NOMO-1 (cell line): ENCODE measurements at regions not wholly inside any gene's neighbourhood (a gene's known extent, or its start where the extent isn't known, plus 50 kb on each side); places are given as distances from the start of the nearest gene placed in this dataset.
"Not testable (repeated sequence)": the region's sequence is repeated elsewhere in the genome, so short reads cannot be mapped to it uniquely, and the experiment has no call there.

Experiments
- DNase-seq, 2 experiments: peaks; one replicate each; lab custom pipeline; 2025; ENCODE audit not compliant: unreplicated experiment in 2 of 2; lab: John Stamatoyannopoulos, UW

DNA sequence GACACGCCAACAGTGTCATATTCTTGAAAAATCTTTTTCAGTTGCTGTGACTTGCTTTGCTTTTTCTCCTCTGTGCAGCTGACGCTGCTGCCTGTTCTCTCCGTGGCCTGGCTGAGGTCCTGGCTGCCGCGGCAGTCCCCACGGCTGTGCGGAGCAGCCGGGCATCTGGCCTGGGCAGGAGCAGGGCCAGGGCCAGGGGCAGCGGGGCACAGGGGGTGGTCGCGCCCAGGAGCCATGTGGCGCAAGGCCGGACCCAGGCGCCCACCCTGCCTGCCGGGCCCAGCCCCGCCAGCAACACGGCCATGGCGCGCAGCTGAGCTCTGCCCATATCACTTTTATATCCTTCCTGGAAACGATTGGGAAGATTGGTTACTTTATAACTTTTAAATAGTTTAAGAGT lies 109.4 kb upstream of the ACBD5 start:
- no peak for DNase-seq

DNA sequence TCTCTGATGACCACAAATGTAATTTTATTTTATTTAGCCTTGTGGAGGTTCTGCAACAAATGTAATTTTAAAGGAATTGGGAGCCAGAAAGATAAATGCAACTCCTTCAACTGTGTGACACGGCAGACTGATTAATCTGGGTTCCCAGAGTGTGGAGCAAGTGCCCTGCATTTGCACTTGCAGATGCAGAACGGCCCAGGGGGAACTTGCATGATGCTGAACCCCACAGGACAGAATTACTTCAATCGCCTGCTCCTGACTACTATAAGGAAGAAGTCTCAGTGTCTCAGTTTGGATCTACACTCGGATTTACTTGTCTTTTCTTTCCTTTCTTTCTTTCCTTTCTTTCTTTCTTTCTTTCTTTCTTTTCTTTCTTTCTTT lies 107.2 kb upstream of the ACBD5 start:
- peak in 1 of 2 experiments; percentile 51 for DNase-seq

- peak; percentile 37 to 49 for DNase-seq
Measured at GRCh38 chr10:27345455-27345920, 104.9 kb upstream of the ACBD5 start.

DNA sequence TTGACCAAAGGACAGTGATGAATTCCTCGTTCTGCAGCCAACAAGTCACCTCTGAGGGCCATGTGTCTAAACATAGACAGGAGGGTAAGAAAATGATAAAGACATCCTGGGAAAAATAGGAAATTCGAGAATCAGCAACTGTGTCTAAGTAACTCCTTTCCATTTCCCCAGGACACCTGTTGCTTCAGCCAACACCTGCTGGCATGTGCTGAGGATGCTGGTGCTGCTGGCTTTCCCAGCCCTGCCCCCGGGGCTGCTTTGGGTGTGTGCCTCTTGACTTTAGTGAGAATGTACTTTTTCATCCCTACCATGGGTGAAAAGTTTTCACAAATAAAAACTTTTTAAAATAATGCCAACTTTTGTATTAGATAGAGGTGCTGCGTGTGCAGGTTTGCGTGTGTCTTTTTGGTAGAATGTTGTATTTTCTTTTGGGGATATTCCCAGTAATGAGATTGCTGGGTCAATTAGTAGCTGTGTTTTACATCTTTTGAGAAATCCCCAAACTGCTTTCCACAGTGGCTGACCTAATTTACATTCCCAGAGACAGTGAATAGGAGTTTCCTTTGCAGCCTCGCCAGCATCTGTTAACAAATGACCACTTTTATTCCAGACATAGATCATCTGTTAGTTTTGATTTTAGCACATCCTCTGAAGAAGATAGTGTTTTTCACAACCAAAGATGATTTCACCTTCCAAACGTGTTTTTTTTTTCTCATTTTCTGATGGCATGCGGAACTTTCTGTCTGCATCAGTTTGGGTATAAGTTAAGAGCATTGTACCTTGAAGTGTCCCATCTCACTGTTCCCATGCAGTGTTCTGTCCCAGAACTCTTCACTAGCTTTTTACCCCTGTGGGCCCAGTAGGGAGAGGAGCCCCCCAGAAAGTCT lies 104.2 kb upstream of the ACBD5 start:
- DNase-seq: no peak

DNA sequence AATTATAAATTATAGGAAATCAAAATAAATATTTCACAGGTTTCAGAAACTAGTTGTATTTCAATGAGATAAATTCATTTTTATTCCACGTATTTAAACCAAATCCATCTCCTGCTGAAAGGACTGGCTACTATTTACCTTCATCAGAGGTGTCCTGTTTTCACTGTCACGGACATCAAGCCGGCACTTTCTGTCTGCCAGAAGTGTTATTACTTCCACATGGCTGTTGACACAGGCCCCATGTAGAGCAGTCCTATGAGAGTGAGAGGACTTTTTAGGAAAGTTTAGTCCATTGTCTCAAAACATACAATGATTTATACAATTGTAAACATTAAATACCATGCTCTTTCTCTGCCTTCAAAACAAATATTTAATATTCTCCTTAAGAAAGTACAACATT lies 100.4 kb upstream of the ACBD5 start:
- no peak for DNase-seq

- not testable (repeated sequence) for DNase-seq
Measured at GRCh38 chr10:27335246-27335645, 94.6 kb upstream of the ACBD5 start.

DNA sequence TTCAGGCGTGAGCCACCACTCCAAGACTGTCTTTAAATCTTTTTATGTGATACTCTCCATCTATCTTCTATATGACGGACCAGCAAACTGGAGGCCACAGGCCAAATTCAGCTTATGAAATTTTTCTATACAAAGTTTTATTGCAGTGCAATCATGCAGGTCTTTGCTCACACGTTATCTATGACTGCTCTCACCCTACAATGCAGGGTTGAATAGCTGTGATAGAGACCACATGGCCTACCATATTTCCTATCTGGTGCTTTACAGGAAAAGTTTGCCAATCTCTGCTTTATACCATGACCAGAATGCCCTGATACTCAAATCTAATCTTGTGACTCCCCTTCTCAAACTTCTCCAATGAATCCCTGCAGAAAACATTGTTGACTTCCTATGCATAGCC lies 89.5 kb upstream of the ACBD5 start:
- DNase-seq: no peak

- DNase-seq: no peak
Measured at GRCh38 chr10:27328946-27329345, 88.3 kb upstream of the ACBD5 start.

DNA sequence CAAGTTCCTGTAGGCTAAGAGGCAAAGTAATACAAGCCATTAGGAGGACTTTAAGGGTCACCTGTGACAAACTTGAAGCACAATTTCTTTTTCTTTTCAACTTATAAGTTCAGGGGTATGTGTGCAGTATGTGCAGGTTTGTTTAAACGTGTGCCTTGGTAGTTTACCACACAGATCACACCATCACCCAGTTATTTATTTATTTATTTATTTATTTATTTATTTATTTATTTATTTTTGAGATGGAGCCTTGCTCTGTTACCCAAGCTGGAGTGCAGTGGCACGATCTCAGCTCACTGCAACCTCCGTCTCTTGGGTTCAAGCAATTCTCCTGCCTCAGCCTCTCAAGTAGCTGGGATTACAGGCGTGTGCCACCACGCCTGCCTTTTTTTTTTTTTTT lies 86.2 kb upstream of the ACBD5 start:
- not testable (repeated sequence) for DNase-seq

DNA sequence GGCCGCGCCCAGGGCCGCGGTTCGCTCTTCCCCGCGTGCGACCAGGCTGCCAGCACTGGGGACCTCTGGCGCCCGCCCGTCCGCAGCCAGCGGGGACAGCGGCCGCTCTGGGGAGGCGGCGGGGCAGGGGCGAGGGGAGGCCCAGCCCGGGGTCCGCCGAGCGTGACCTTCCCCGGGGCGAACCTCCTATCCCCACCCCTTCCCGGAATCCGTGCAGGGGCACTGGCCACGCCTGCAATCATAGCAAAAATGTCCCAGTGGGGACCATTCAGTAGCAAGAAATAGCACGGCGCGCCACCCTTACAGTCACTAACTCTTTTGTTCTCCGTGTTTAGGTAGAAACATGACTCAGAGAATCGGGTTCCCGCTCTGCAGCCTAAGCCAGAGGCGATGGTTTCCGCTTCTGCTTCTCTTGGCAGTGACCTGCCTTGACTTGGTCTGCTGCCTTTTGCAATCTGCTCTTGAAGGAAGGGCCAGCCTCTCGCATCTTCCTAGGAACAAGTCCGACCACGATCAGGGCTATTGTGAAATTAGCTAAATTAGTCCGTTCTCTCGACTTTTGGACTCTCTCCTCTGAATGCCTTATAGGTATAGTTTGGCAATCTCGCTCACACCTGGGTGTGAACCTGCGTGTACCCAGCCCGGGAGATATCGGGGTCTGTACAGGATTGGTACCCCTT lies 79.3 kb upstream of the ACBD5 start:
- DNase-seq: peak; percentile 88 to 99

- not testable (repeated sequence) for DNase-seq
Measured at GRCh38 chr10:27319139-27319538, 78.5 kb upstream of the ACBD5 start.

DNA sequence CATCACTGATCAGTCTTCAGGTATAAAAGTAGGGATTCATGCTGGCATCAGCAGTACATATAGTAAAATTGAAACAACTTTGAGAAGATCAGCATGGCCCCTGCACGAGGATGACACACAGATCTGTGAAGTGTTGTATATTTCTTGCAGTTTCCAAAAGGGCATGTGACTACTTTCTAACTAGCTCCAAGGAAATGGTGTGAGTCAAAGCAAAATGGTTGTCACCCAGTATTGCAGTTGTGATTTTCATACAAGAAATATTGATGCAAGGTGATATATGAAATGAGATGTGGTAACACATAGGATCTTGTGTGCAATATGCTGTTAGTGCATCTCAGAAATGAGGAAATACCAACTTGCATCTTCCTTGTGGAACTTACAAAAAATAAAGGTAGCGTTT lies 74.5 kb upstream of the ACBD5 start:
- DNase-seq: peak in 1 of 2 experiments; percentile 10

DNA sequence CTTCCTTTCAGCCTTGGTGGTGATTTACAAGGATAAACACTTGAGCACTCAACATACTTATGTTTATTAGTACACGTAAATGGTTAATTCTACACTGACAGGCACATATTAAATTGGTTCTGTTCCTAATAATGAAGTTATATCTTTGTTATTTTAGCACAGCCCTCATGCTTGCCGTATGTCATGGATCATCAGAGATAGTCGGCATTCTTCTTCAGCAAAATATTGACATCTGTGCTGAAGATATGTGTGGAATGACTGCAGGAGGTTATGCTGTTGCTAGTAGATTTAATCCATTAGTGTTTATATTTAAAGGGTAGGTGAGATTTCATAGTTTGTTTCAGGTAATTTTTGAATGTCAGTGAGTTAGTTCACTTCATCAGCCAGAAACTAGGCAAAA lies 73.0 kb upstream of the ACBD5 start:
- DNase-seq: not testable (repeated sequence)

GRCh38 chr10:27312854-27313253 lies 72.3 kb upstream of the ACBD5 start:
- DNase-seq: no peak

- not testable (repeated sequence) for DNase-seq
Measured at GRCh38 chr10:27311809-27312208, 71.2 kb upstream of the ACBD5 start.

DNA sequence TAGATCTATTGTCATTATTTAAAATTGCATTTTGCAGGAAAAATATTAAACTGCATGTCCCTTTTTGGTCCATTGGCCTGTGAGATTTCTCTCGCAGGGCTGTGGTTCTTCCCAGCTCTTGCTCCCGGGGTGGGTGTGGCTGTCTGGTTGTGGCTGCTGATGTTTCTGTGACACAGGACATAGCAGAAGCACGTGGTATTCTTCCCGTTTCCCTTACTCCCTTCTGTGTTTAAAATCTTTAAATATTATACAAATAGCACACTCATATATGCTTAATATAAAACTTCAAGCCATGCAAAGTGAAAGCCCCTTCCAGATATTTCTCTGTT lies 57.9 kb upstream of the ACBD5 start:
- peak in 1 of 2 experiments; percentile 53 for DNase-seq

DNA sequence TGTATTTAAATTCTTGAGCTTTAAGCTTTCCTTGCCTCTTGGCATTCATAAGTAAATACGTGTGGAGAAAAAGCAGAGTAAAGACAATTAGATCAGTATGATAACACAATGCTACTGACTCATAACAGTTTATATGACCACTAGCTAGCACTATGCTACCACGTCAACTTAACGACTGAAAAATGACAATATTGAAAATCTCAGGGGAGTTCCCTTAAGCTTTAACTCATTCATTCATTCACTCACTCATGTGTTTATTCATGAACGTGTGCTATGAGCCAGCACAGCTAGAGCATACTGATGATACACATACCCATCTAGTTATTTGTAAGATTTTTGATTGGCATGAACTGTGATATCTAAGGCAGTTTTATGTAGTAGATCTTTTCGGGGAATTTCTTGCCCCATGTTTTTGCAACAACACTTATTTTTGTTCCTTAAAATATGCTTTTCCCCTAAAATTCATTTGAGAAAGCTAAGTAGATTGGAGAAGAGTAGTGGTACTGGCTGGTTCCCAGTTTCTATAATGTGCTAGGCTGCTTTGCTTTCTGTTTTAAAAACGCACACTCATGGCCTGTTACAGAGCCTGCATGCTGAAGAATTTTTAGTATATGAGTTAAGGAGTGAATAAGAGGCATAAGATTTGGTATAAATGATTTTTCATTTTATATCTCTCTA lies 57.4 kb upstream of the ACBD5 start:
- DNase-seq: peak in 1 of 2 experiments; percentile 53

- DNase-seq: not testable (repeated sequence)
Measured at GRCh38 chr10:27296285-27296684, 55.7 kb upstream of the ACBD5 start.

DNA sequence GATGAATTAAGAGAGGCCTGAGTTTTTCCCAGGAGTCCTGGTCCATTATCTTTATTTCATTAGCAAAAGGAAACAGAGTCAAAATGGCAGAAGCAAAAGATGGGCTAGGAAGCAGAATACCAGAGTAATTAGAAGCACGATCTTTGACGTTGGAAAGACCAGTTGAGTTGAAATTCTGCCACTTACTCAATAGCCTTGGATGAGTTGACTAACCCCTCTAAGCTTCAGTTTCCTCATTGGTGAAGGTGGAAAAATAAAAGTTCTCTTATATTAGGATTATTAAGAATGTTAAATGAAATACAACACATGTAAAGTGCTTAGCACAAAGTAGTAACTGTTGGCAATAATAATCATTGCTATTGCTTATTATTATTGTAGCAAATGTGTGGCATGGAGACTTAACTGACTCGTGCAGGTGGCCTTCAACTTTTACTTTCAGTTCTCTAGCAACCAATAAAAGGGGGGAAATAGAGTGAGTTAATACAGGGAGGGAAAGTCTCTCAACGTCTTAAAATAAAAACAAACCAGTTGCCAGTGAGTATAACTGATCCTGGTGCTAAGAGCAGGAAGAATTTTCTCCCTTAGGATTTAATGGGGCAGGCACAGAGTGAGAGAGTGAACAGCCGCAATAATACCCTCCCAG lies 50.8 kb upstream of the ACBD5 start:
- DNase-seq: peak in 1 of 2 experiments; percentile 33
